ENCODE measurements at regions not wholly inside any gene's neighbourhood (a gene's known extent, or its start where the extent isn't known, plus 50 kb on each side); places are given as distances from the start of the nearest gene placed in this dataset.

- TF ChIP-seq POLR2A (IDR thresholded peaks at IDR 0.05; ENCODE audit: extremely low read depth, insufficient read length), result no peak
- TF ChIP-seq CTCF (IDR thresholded peaks at IDR 0.05; ENCODE audit: low read depth, low read length), result no peak
Observed at GRCh38 chr15:27673766-27674445, 425.2 kb downstream of the OCA2 start.

All from NB4 (cell line).